GM23338 (cell line): ENCODE measurements at regions not wholly inside any gene's neighbourhood (a gene's known extent, or its start where the extent isn't known, plus 50 kb on each side); places are given as distances from the start of the nearest gene placed in this dataset.

Experiments used
- ATAC-seq: fragments of 200-7000 bp; cut with Tn5 transposase; 3 replicates; pipeline ENCODE4 v1.9.1; 2020
- DNase-seq: peaks from one replicate; pipeline ENCODE4 v3.0.0-alpha.2; 2015; ENCODE audit warnings: low spot score
- H2AFZ ChIP-seq: fragments of 200-600 bp; sonication (generic); 2 replicates; pipeline ENCODE4 v1.8.0; 2016; ENCODE audit warnings: antibody characterized with exemption, mild to moderate bottlenecking, moderate library complexity
- H3F3A ChIP-seq: fragments of 200-600 bp; sonication (generic); replicated peaks from 2 replicates; pipeline ENCODE4 v1.8.0; 2017; ENCODE audit warnings: antibody characterized with exemption, mixed run types, low read depth
- H3K27ac ChIP-seq: fragments of 200-600 bp; sonication (generic); 2 replicates; pipeline ENCODE4 v1.6.1; 2016; ENCODE audit warnings: low read depth
- H3K27me3 ChIP-seq: fragments of 200-600 bp; sonication (generic); 2 replicates; pipeline ENCODE4 v1.8.0; 2016; ENCODE audit warnings: mild to moderate bottlenecking, mixed run types, moderate library complexity; ENCODE audit not compliant: insufficient read depth
- H3K36me3 ChIP-seq: fragments of 200-600 bp; sonication (generic); 2 replicates; pipeline ENCODE4 v1.8.0; 2016; ENCODE audit warnings: mild to moderate bottlenecking; ENCODE audit not compliant: insufficient read depth
- H3K4me1 ChIP-seq: fragments of 200-600 bp; sonication (generic); 2 replicates; pipeline ENCODE4 v1.8.0; 2016; ENCODE audit warnings: mild to moderate bottlenecking, moderate library complexity; ENCODE audit not compliant: insufficient read depth
- H3K4me2 ChIP-seq: fragments of 200-600 bp; sonication (generic); 2 replicates; pipeline ENCODE4 v1.7.1; 2017; ENCODE audit warnings: mixed run types
- H3K4me3 ChIP-seq: fragments of 200-600 bp; sonication (generic); 2 replicates; pipeline ENCODE4 v1.6.1; 2016; ENCODE audit warnings: mixed run types
- H3K79me2 ChIP-seq: fragments of 200-600 bp; sonication (generic); replicated peaks from 2 replicates; pipeline ENCODE4 v1.8.0; 2017; ENCODE audit warnings: mild to moderate bottlenecking; ENCODE audit not compliant: insufficient read depth
- H3K9me2 ChIP-seq: fragments of 200-600 bp; sonication (generic); 2 replicates; pipeline ENCODE4 v1.8.0; 2017; ENCODE audit not compliant: insufficient read depth
- H4K20me1 ChIP-seq: fragments of 200-600 bp; sonication (generic); replicated peaks from 2 replicates; pipeline ENCODE4 v1.8.0; 2017; ENCODE audit warnings: mild to moderate bottlenecking; ENCODE audit not compliant: insufficient read depth
- H3K27ac Mint-ChIP-seq: 2 replicates; pipeline ENCODE4 v1.8.0; 2020; ENCODE audit warnings: inconsistent platforms, mild to moderate bottlenecking, moderate library complexity, mixed read lengths
- H3K27me3 Mint-ChIP-seq: 3 replicates; pipeline ENCODE4 v1.8.0; 2022; ENCODE audit warnings: low read depth, mild to moderate bottlenecking, moderate library complexity, mixed read lengths, inconsistent platforms; ENCODE audit not compliant: insufficient read depth, poor library complexity
- H3K36me3 Mint-ChIP-seq: 3 replicates; pipeline ENCODE4 v1.8.0; 2021; ENCODE audit warnings: low read depth, mild to moderate bottlenecking, inconsistent platforms, moderate library complexity, mixed read lengths
- H3K4me1 Mint-ChIP-seq: 3 replicates; pipeline ENCODE4 v1.8.0; 2020; ENCODE audit warnings: mild to moderate bottlenecking, inconsistent platforms, mixed read lengths
- H3K4me3 Mint-ChIP-seq: 3 replicates; pipeline ENCODE4 v1.8.0; 2021; ENCODE audit warnings: moderate library complexity, mild to moderate bottlenecking, inconsistent platforms, mixed read lengths
- H3K9me3 Mint-ChIP-seq: 3 replicates; pipeline ENCODE4 v1.8.0; 2020; ENCODE audit warnings: moderate library complexity, mild to moderate bottlenecking, inconsistent platforms, mixed read lengths
- CREB1 ChIP-seq: fragments of 250-450 bp; sonication (Bioruptor Pico); IDR thresholded peaks from 2 replicates; pipeline ENCODE4 v1.5.0; 2020; ENCODE audit warnings: low read depth, mild to moderate bottlenecking, moderate library complexity
- CTCF ChIP-seq, 2 experiments: fragments of 200-600 bp in 1 of 2; sonication (generic) in 1 of 2; conservative IDR thresholded peaks; 2 replicates each; pipeline versions ENCODE4 v1.5.1 to v1.6.1; 2016 to 2017; ENCODE audit warnings: antibody characterized with exemption in 2 of 2, low read depth in 2 of 2, mild to moderate bottlenecking in 2 of 2, moderate library complexity in 1 of 2
- EZH2 ChIP-seq: fragments of 200-600 bp; sonication (generic); IDR thresholded peaks from one replicate; pipeline ENCODE4 v1.8.0; 2017; ENCODE audit warnings: antibody characterized with exemption, mild to moderate bottlenecking, low read depth; ENCODE audit not compliant: unreplicated experiment
- EZH2phosphoT487 ChIP-seq: fragments of 200-600 bp; sonication (generic); IDR thresholded peaks from one replicate; pipeline ENCODE4 v1.8.1; 2018; ENCODE audit warnings: antibody characterized with exemption; ENCODE audit not compliant: unreplicated experiment
- JUNB ChIP-seq: IDR thresholded peaks from one replicate; pipeline ENCODE4 v1.6.1; 2016; ENCODE audit warnings: antibody characterized with exemption; ENCODE audit not compliant: unreplicated experiment
- NANOG ChIP-seq: IDR thresholded peaks from 2 replicates; pipeline ENCODE4 v1.6.1; 2016; ENCODE audit warnings: antibody characterized with exemption, borderline replicate concordance
- POLR2AphosphoS5 ChIP-seq: IDR thresholded peaks from 2 replicates; pipeline ENCODE4 v1.6.1; 2016; ENCODE audit warnings: antibody characterized with exemption, low read depth
- REST ChIP-seq: IDR thresholded peaks from one replicate; pipeline ENCODE4 v1.6.1; 2018; ENCODE audit warnings: antibody characterized with exemption; ENCODE audit not compliant: unreplicated experiment
- STAT1 ChIP-seq: IDR thresholded peaks from one replicate; pipeline ENCODE4 v1.6.1; 2016; ENCODE audit warnings: antibody characterized with exemption; ENCODE audit not compliant: unreplicated experiment
- ZNF114 ChIP-seq: fragments of 250-450 bp; sonication (Bioruptor Pico); IDR thresholded peaks from 2 replicates; pipeline ENCODE4 v1.5.0; 2020; ENCODE audit warnings: mild to moderate bottlenecking, moderate library complexity
- ZNF331 ChIP-seq: fragments of 250-450 bp; sonication (Bioruptor Pico); IDR thresholded peaks from 2 replicates; pipeline ENCODE4 v1.5.0; 2020; ENCODE audit warnings: low read depth, mild to moderate bottlenecking, moderate library complexity
- TF ChIP-seq, protein P1 (sequence below): IDR thresholded peaks from 2 replicates; pipeline ENCODE4 v1.6.1; 2016; ENCODE audit warnings: antibody characterized with exemption

GRCh38 chr7:42337225-42337905 is 100.4 kb upstream of the GLI3 start (continued):
- TF ChIP-seq CREB1 (CRISPR knock-in tag) (no peak), NANOG (no peak), ZNF114 (no peak), REST (no peak), EZH2phosphoT487 (no peak)

DNA sequence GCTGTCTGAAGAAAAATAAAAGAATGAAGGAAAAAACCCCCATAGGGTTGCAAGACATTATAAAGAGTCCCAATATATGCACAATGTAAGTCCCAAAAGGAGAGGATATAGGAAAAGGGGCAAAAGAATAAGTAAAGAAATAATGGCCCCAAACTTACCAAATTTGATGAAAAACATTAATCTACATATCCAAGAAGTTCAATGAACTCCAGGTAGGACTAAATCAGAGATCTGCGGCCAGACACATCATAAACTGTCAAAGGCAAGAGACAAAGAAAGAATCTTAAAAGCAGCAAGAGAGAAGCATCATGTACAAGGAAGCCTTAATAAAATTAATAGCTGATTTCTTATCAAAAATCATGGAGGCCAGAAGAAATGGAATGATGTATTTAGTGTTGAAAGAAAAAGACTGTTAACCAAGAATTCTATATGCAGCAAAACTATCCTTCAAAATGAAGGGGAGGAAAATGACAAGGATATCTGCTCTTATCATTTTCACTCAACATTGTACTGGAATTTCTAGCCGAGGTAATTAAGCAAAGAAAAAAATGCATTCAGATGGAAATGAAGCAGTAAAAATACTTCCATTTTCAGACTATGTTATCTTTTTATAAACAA is 95.7 kb upstream of the GLI3 start:
- peaks cover 10% of the 10 kb centered on the region; the same call in 2 of the 3 replicates for H3K9me3 Mint-ChIP-seq
- H3K36me3 Mint-ChIP-seq: peaks cover 6% of the 10 kb centered on the region; the same call in 2 of the 3 replicates
- TF ChIP-seq REST: no peak
- TF ChIP-seq, protein P1, sequence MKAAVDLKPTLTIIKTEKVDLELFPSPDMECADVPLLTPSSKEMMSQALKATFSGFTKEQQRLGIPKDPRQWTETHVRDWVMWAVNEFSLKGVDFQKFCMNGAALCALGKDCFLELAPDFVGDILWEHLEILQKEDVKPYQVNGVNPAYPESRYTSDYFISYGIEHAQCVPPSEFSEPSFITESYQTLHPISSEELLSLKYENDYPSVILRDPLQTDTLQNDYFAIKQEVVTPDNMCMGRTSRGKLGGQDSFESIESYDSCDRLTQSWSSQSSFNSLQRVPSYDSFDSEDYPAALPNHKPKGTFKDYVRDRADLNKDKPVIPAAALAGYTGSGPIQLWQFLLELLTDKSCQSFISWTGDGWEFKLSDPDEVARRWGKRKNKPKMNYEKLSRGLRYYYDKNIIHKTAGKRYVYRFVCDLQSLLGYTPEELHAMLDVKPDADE: no peak
- TF ChIP-seq EZH2phosphoT487: no peak
- TF ChIP-seq STAT1: no peak
- TF ChIP-seq CTCF (conservative IDR thresholded peaks at IDR 0.05; ENCODE audit: low read depth in 2 of 2): no peak
- no peak for TF ChIP-seq ZNF331 (CRISPR knock-in tag)
- no peak for TF ChIP-seq ZNF114
- no peak for TF ChIP-seq POLR2AphosphoS5
- no peak for TF ChIP-seq EZH2
- TF ChIP-seq JUNB: no peak

More for the DNA sequence above, 95.7 kb upstream of the GLI3 start:
- no peak overlapping the region for H3K4me3 Mint-ChIP-seq
- Histone ChIP-seq H4K20me1 (no peaks in the 10 kb centered on the region), H3K36me3 (no peaks in the 10 kb centered on the region), H3K27ac (no peak overlapping the region), H3K4me2 (no peak overlapping the region), H3K9me2 (no peaks in the 10 kb centered on the region), H3K27me3 (no peaks in the 10 kb centered on the region), H3F3A (no peaks in the 10 kb centered on the region), H2AFZ (no peak overlapping the region), H3K79me2 (no peaks in the 10 kb centered on the region), H3K4me3 (no peak overlapping the region), H3K4me1 (no peaks in the 10 kb centered on the region)
- peaks cover 6% of the 10 kb centered on the region; the same call in 2 of the 3 replicates for H3K4me1 Mint-ChIP-seq
- H3K27ac Mint-ChIP-seq: no peak overlapping the region
- H3K27me3 Mint-ChIP-seq: no peaks in the 10 kb centered on the region
- DNase-seq (no peak), ATAC-seq (no peak)
